HL-60 (cell line): ENCODE measurements at regions not wholly inside any gene's neighbourhood (a gene's known extent, or its start where the extent isn't known, plus 50 kb on each side); places are given as distances from the start of the nearest gene placed in this dataset.

Source experiments
- GABPA ChIP-seq: IDR thresholded peaks from 2 replicates; pipeline ENCODE4 v1.6.1; 2012; ENCODE audit warnings: low read depth
- POLR2AphosphoS5 ChIP-seq: IDR thresholded peaks from 2 replicates; pipeline ENCODE4 v1.6.1; 2012; ENCODE audit warnings: low read depth
- TF ChIP-seq, protein P1 (sequence below): IDR thresholded peaks from one replicate; pipeline ENCODE4 v1.5.1; 2011; ENCODE audit warnings: low read length, control low read depth, inconsistent platforms; ENCODE audit not compliant: insufficient read depth
- TF ChIP-seq, protein P2 (sequence below): IDR thresholded peaks from 2 replicates; pipeline ENCODE4 v1.6.1; 2012; ENCODE audit warnings: low read depth; ENCODE audit not compliant: insufficient replicate concordance

DNA sequence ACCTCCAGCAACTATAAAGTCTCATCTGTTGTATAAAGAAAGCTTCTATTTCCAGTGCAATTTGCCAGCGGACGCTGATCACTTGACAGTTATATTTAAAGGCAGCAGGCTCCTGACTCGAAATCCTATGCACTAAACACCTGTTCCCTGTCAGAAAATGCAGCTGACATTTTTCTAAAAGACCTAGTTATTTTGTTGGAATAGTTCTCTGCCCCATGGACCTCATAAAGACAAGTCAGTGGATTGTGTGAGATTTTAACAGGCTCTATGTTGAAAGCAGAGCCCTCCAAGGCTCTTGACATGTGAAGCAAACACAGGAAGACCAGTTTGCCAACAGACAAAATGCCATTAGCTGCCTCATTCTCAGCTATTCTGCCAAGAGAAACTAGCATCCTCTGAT lies 304.7 kb upstream of the KLF12 start:
- TF ChIP-seq, protein P1, sequence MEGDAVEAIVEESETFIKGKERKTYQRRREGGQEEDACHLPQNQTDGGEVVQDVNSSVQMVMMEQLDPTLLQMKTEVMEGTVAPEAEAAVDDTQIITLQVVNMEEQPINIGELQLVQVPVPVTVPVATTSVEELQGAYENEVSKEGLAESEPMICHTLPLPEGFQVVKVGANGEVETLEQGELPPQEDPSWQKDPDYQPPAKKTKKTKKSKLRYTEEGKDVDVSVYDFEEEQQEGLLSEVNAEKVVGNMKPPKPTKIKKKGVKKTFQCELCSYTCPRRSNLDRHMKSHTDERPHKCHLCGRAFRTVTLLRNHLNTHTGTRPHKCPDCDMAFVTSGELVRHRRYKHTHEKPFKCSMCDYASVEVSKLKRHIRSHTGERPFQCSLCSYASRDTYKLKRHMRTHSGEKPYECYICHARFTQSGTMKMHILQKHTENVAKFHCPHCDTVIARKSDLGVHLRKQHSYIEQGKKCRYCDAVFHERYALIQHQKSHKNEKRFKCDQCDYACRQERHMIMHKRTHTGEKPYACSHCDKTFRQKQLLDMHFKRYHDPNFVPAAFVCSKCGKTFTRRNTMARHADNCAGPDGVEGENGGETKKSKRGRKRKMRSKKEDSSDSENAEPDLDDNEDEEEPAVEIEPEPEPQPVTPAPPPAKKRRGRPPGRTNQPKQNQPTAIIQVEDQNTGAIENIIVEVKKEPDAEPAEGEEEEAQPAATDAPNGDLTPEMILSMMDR: no peak
- TF ChIP-seq, protein P2, sequence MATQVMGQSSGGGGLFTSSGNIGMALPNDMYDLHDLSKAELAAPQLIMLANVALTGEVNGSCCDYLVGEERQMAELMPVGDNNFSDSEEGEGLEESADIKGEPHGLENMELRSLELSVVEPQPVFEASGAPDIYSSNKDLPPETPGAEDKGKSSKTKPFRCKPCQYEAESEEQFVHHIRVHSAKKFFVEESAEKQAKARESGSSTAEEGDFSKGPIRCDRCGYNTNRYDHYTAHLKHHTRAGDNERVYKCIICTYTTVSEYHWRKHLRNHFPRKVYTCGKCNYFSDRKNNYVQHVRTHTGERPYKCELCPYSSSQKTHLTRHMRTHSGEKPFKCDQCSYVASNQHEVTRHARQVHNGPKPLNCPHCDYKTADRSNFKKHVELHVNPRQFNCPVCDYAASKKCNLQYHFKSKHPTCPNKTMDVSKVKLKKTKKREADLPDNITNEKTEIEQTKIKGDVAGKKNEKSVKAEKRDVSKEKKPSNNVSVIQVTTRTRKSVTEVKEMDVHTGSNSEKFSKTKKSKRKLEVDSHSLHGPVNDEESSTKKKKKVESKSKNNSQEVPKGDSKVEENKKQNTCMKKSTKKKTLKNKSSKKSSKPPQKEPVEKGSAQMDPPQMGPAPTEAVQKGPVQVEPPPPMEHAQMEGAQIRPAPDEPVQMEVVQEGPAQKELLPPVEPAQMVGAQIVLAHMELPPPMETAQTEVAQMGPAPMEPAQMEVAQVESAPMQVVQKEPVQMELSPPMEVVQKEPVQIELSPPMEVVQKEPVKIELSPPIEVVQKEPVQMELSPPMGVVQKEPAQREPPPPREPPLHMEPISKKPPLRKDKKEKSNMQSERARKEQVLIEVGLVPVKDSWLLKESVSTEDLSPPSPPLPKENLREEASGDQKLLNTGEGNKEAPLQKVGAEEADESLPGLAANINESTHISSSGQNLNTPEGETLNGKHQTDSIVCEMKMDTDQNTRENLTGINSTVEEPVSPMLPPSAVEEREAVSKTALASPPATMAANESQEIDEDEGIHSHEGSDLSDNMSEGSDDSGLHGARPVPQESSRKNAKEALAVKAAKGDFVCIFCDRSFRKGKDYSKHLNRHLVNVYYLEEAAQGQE: no peak
- TF ChIP-seq POLR2AphosphoS5 (no peak), GABPA (no peak)
